Amniotic stem cell (primary cell): ENCODE measurements at regions not wholly inside any gene's neighbourhood (a gene's known extent, or its start where the extent isn't known, plus 50 kb on each side); places are given as distances from the start of the nearest gene placed in this dataset.
"Not testable (repeated sequence)": the region's sequence is repeated elsewhere in the genome, so short reads cannot be mapped to it uniquely, and the experiment has no call there.

Source experiments
- DNase-seq: peaks from one replicate; lab custom pipeline; 2025; lab: John Stamatoyannopoulos, UW

GRCh38 chr1:181257117-181257516, 168.6 kb downstream of the IER5 start:
- DNase-seq: no peak

DNA sequence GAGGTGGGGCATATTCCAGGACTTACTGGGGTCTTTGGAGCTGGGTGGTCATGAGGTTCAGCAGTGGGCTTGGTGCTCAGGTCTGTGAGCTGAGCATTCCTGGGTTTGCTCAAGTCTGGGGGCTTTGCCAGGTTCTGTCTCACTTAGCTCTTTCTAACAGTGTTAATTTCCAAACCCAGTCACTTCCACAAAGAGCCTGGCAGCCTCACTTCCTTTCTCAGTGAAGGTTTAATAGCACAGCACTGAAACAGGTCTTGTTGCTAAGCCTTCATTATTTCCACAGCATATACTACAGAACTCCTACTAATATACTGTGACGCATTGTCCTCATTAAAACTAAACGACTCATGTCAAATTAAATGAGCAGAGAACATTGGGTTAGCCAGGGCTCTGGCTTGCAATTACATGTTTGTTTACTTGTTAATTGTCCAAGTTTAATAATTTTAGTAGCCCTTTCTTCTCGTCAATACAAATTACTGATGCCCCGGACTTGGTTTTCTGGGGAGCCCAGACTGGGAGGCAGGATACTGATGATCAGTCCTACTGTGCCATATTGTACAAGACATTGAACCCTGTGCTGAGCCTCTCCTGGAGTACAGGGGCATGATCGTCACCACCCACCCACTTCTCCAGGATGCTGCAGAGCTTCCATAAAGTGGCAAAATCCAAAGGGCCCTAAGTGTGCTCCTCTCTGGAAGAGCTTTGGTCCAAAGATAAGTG, 170.7 kb downstream of the IER5 start:
- no peak for DNase-seq

GRCh38 chr1:181260271-181260670, 171.8 kb downstream of the IER5 start:
- DNase-seq: no peak

GRCh38 chr1:181260994-181261393, 172.5 kb downstream of the IER5 start:
- no peak for DNase-seq

GRCh38 chr1:181262069-181262468, 173.6 kb downstream of the IER5 start:
- DNase-seq: no peak

- no peak for DNase-seq
Measured at GRCh38 chr1:181263444-181263843, 174.9 kb downstream of the IER5 start.

DNA sequence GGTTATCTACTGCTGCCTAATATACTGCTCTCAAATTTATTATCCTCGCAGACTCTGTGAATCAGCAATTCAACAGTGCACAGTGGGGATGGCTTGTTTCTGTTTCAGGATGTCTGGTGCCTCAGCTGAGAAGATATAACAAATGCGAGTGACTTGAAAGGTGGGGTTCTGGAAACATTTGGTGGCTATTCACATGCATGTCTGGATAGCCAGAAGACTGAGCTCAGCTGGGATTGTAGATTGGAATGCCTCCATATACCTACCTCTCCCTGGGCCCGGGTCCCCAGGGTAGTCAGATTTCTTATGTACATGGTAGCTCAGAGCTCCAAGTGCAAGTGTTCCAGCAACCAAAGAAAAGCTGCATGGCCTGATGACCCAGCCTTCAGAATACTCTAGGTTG, 176.3 kb downstream of the IER5 start:
- no peak for DNase-seq

GRCh38 chr1:181284978-181285377, 196.5 kb downstream of the IER5 start:
- DNase-seq: no peak

- no peak for DNase-seq
Measured at GRCh38 chr1:181295217-181295616, 188.1 kb upstream of the CACNA1E start.

- no peak for DNase-seq
Measured at GRCh38 chr1:181296180-181296579, 187.1 kb upstream of the CACNA1E start.

GRCh38 chr1:181308098-181308497, 175.2 kb upstream of the CACNA1E start:
- no peak for DNase-seq

- no peak for DNase-seq
Measured at GRCh38 chr1:181310560-181310959, 172.8 kb upstream of the CACNA1E start.

GRCh38 chr1:181312946-181313345, 170.4 kb upstream of the CACNA1E start:
- no peak for DNase-seq

DNA sequence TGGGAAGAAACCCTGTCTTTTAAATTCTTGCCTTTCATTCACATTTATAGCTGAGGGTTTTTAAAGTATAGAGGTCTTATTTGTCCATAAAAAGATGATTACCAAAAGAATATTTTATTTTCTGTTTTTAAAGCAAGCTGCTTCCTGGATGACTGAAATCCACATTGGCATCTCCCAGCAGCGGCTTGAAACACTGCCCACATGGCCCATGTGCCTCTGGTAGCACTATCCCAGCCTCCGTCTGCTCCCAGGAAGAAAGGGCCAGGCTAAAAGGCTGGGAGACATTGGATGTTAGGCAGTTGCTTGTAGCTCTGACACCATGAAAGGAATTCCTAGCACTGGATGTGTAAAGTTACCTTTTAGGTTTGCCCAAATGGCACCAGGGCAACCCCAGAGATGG, 169.9 kb upstream of the CACNA1E start:
- DNase-seq: no peak

DNA sequence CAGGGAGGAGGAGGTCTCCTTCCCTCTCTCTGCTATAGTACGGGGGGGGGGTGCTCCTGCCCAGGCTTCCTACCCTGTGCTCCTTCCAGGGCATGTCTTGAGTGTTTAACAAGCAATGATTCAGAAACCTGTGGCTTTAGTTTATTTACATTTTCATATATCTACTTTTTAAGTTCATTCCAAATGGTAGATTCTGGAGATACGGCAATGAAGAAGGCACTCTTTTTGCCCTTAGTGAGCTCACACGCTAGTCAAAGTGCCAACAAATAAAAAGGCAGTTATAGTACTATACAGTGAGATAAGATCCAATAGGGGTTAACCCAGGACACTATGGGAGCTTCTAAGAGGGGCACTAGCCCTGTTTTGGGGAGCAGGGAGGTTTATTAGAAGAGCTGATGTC, 169.3 kb upstream of the CACNA1E start:
- DNase-seq: no peak

- no peak for DNase-seq
Measured at GRCh38 chr1:181314959-181315358, 168.4 kb upstream of the CACNA1E start.

GRCh38 chr1:181317261-181317930, 165.9 kb upstream of the CACNA1E start:
- no peak for DNase-seq

DNA sequence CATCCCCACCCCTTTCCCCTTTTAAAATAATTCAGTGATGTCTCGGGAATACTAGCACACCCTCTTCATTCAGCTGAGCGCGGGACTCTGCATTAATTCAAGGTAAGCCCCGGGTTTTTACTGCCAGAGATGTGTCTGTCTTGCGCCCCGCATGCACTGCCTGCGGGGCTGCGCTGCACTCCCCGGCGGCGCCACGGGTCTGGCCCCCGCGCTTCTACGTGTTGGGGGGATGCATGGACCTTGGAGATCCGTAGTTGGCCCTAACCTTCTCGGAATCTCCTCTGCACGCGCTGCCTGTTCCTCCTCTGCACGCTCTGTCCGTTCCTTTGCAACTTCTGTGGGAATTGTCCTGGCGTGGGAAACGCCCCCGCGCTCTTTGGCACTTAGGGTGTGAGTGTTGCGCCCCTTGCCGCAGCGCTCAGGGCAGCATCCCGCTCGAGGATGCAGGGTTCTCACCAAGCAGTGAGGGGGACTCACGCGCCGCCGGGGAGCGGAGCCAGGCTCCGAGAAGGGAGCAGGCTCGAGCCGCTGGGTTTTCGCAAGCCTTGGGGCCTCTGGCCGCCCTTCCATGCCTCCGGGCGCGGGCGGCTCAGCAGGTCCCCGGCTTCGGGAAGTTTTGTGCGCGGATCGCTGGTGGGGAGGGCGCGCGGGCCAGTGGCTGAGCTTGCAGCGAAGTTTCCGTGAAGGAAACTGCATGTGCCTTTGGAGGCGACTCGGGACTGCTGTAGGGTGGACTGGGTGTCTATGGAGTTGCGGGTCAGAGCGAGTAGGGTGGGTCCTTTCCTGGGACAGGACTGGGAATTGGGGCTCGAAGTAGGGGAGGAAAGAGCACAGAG, 165.1 kb upstream of the CACNA1E start:
- no peak for DNase-seq

- no peak for DNase-seq
Measured at GRCh38 chr1:181318858-181319235, 164.5 kb upstream of the CACNA1E start.

GRCh38 chr1:181319907-181320306, 163.4 kb upstream of the CACNA1E start:
- DNase-seq: no peak

DNA sequence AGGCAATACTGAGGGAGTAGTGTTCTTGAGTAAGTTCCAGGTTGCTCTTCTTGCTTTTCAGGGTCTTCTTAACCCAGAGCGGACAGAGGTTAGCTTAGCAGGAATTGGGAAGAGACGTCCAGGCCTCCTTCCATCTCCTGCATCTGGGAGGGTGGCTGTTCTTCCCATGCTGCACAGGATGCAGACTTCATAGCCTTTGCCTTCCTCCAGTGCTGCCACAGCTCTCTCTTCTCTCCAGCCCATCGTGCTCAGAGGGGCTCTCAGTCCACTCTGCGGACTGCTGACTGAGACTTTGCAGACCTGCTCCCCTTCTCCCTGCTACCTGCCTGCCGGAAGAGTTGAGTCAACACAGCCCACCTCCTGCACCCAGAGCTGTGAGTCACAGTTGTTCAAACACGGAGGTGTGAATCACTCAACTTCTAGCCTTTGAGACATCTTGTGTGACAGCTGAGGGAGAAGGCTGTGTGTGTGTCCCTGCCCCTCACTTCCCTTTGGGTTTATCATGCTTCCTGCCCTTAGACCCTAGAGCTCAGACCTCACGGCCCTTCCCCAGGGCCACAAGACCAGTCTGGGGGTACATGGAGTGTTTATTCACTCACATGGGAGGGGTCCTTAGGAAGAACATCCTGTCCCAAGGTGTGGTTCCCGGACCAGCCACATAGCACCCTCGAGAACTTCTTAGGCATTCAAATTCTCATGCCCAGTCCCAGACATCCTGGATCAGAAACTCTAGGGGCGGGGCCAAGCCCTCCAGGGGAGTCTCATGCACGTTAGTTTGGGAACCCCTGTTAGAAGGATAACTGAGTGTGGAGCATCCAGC, 158.3 kb upstream of the CACNA1E start:
- DNase-seq: no peak

GRCh38 chr1:181325765-181326164, 157.6 kb upstream of the CACNA1E start:
- not testable (repeated sequence) for DNase-seq
